ENCODE measurements at regions not wholly inside any gene's neighbourhood (a gene's known extent, or its start where the extent isn't known, plus 50 kb on each side); places are given as distances from the start of the nearest gene placed in this dataset.
"Not testable (repeated sequence)": the region's sequence is repeated elsewhere in the genome, so short reads cannot be mapped to it uniquely, and the experiment has no call there.

DNA sequence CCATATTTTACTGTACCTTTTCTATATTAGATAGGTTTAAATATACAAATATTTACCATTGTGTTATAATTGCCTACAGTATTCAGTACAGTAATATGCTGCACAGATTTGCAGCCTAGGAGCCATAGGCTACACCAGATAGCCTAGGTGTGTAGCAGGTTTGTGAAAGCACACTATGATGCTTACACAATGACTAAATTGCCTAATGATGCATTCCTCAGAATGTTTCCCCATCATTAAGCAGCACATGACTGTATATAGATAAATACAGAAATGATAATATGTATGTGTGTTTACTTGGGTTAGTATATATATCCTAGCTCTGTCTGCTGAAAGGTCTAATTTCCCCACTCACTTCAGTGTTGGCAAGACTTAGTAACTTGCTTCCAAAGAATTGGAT, 65.8 kb downstream of the MYL3 start:
- H3K4me3 ChIP-seq (ENCODE audit: low read length), result no peak overlapping the region
- TF ChIP-seq CTCF (IDR thresholded peaks at IDR 0.05; ENCODE audit: insufficient read depth, low read depth, low read length, missing control alignments), result no peak
- DNase-seq (ENCODE audit: low read depth), result peak; percentile 76

DNA sequence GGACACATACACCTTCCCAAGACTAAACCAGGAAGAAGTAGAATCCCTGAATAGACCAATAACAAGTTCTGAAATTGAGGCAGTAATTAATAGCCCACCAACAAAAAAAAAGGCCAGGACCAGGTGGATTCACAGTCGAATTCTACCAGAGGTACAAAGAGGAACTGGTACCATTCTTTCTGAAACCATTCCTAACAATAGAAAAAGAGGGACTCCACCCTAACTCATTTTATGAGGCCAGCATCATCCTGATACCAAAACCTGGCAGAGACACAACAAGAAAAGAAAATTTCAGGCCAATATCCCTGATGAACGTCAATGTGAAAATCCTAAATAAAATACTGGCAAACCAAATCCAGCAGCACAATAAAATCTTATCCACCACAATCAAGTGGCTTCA, 69.9 kb downstream of the MYL3 start:
- H3K4me3 ChIP-seq (ENCODE audit: low read length); DNase-seq (ENCODE audit: low read depth): not testable (repeated sequence)

- no peak overlapping the region for H3K4me3 ChIP-seq (ENCODE audit: low read length)
- DNase-seq (ENCODE audit: low read depth), result no peak
- TF ChIP-seq CTCF (IDR thresholded peaks at IDR 0.05; ENCODE audit: insufficient read depth, low read depth, low read length, missing control alignments), result no peak
These were observed 60.4 kb upstream of the PRSS50 start for GRCh38 chr3:46778101-46778500.

- not testable (repeated sequence) for H3K4me3 ChIP-seq (ENCODE audit: low read length)
These were observed 54.8 kb upstream of the PRSS50 start for GRCh38 chr3:46772498-46772897.

GRCh38 chr3:46768061-46768460, 50.4 kb upstream of the PRSS50 start:
- no peak for DNase-seq (ENCODE audit: low read depth)
- H3K4me3 ChIP-seq (ENCODE audit: low read length), result no peak overlapping the region
- no peak for TF ChIP-seq CTCF (IDR thresholded peaks at IDR 0.05; ENCODE audit: insufficient read depth, low read depth, low read length, missing control alignments)

More at GRCh38 chr3:46772498-46772897, 54.8 kb upstream of the PRSS50 start:
- DNase-seq (ENCODE audit: low read depth), result not testable (repeated sequence)

Measured in epithelial cell of esophagus (primary cell).